ENCODE measurements at regions not wholly inside any gene's neighbourhood (a gene's known extent, or its start where the extent isn't known, plus 50 kb on each side); places are given as distances from the start of the nearest gene placed in this dataset.

GRCh38 chr18:6595666-6596065, 133.8 kb upstream of the ARHGAP28 start:
- Histone ChIP-seq H3K27me3 (ENCODE audit: insufficient read depth, low read depth, low read length) (no peaks in the 10 kb centered on the region), H3K27ac (ENCODE audit: low read length) (no peak overlapping the region), H3K79me2 (replicated peaks; ENCODE audit: insufficient read depth, low read length) (no peaks in the 10 kb centered on the region), H3K9me3 (ENCODE audit: low read length) (no peaks in the 10 kb centered on the region), H3K36me3 (ENCODE audit: insufficient read depth, low read length) (no peaks in the 10 kb centered on the region), H3K9ac (ENCODE audit: low read length) (no peak overlapping the region), H2AFZ (ENCODE audit: low read depth, low read length) (no peak overlapping the region), H3F3A (ENCODE audit: insufficient read depth, low read length, poor library complexity, severe bottlenecking) (no peaks in the 10 kb centered on the region), H4K20me1 (ENCODE audit: insufficient read depth) (no peaks in the 10 kb centered on the region), H3K9me2 (ENCODE audit: insufficient read depth, low read length) (no peaks in the 10 kb centered on the region), H3K4me3 (ENCODE audit: low read length) (no peak overlapping the region), H3K4me2 (ENCODE audit: low read length) (no peak overlapping the region)
- TF ChIP-seq SMC3 (conservative IDR thresholded peaks at IDR 0.05; ENCODE audit: poor library complexity): no peak
- no peak for TF ChIP-seq EZH2 (IDR thresholded peaks at IDR 0.05; ENCODE audit: borderline replicate concordance, insufficient read depth, low read length, poor library complexity, severe bottlenecking)
- TF ChIP-seq CTCF (IDR thresholded peaks at IDR 0.05; ENCODE audit: poor library complexity, severe bottlenecking): no peak

DNA sequence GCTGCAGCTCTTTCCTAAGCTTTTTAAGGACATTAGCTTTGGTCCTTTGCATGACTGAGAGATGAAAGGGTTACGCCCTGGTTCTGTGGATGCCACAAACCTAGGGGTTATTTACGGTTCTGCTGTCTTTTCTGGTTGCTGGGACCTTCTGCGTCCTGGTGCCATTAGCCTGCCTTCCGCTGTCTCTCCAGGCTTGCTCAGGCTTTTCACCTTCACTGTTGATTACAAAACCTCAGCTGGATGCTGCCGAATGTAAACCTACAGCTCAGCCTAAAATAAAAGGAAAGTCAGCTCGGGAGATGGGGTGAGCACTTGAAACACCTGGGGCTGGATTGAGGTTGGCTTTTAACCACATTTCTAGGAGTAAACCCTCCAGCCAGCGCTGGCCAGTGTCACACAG, 130.9 kb upstream of the ARHGAP28 start:
- H3K4me2 ChIP-seq (ENCODE audit: low read length): no peak overlapping the region
- no peaks in the 10 kb centered on the region for H3K9me2 ChIP-seq (ENCODE audit: insufficient read depth, low read length)
- H3K9ac ChIP-seq (ENCODE audit: low read length): no peak overlapping the region
- no peak overlapping the region for H3K27ac ChIP-seq (ENCODE audit: low read length)
- H3F3A ChIP-seq (ENCODE audit: insufficient read depth, low read length, poor library complexity, severe bottlenecking): no peaks in the 10 kb centered on the region
- no peaks in the 10 kb centered on the region for H4K20me1 ChIP-seq (ENCODE audit: insufficient read depth)
- H3K27me3 ChIP-seq (ENCODE audit: insufficient read depth, low read depth, low read length): no peaks in the 10 kb centered on the region
- H3K36me3 ChIP-seq (ENCODE audit: insufficient read depth, low read length): no peaks in the 10 kb centered on the region
- TF ChIP-seq, protein P1, sequence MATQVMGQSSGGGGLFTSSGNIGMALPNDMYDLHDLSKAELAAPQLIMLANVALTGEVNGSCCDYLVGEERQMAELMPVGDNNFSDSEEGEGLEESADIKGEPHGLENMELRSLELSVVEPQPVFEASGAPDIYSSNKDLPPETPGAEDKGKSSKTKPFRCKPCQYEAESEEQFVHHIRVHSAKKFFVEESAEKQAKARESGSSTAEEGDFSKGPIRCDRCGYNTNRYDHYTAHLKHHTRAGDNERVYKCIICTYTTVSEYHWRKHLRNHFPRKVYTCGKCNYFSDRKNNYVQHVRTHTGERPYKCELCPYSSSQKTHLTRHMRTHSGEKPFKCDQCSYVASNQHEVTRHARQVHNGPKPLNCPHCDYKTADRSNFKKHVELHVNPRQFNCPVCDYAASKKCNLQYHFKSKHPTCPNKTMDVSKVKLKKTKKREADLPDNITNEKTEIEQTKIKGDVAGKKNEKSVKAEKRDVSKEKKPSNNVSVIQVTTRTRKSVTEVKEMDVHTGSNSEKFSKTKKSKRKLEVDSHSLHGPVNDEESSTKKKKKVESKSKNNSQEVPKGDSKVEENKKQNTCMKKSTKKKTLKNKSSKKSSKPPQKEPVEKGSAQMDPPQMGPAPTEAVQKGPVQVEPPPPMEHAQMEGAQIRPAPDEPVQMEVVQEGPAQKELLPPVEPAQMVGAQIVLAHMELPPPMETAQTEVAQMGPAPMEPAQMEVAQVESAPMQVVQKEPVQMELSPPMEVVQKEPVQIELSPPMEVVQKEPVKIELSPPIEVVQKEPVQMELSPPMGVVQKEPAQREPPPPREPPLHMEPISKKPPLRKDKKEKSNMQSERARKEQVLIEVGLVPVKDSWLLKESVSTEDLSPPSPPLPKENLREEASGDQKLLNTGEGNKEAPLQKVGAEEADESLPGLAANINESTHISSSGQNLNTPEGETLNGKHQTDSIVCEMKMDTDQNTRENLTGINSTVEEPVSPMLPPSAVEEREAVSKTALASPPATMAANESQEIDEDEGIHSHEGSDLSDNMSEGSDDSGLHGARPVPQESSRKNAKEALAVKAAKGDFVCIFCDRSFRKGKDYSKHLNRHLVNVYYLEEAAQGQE (IDR thresholded peaks at IDR 0.05; ENCODE audit: borderline replicate concordance): no peak
- TF ChIP-seq CTCF (IDR thresholded peaks at IDR 0.05; ENCODE audit: poor library complexity, severe bottlenecking): no peak
- H2AFZ ChIP-seq (ENCODE audit: low read depth, low read length): no peak overlapping the region
- no peaks in the 10 kb centered on the region for H3K9me3 ChIP-seq (ENCODE audit: low read length)
- H3K4me3 ChIP-seq (ENCODE audit: low read length): no peak overlapping the region
- H3K79me2 ChIP-seq (replicated peaks; ENCODE audit: insufficient read depth, low read length): no peaks in the 10 kb centered on the region

- no peaks in the 10 kb centered on the region for H3K36me3 ChIP-seq (ENCODE audit: insufficient read depth, low read length)
- no peak overlapping the region for H2AFZ ChIP-seq (ENCODE audit: low read depth, low read length)
- H3K9ac ChIP-seq (ENCODE audit: low read length): no peak overlapping the region
- H3K27ac ChIP-seq (ENCODE audit: low read length): no peak overlapping the region
- H3K4me3 ChIP-seq (ENCODE audit: low read length): no peak overlapping the region
- H3K79me2 ChIP-seq (replicated peaks; ENCODE audit: insufficient read depth, low read length): no peaks in the 10 kb centered on the region
- H4K20me1 ChIP-seq (ENCODE audit: insufficient read depth): no peaks in the 10 kb centered on the region
- H3K9me3 ChIP-seq (ENCODE audit: low read length): no peaks in the 10 kb centered on the region
- no peaks in the 10 kb centered on the region for H3K9me2 ChIP-seq (ENCODE audit: insufficient read depth, low read length)
- H3K4me2 ChIP-seq (ENCODE audit: low read length): no peak overlapping the region
- H3K27me3 ChIP-seq (ENCODE audit: insufficient read depth, low read depth, low read length): no peaks in the 10 kb centered on the region
- H3F3A ChIP-seq (ENCODE audit: insufficient read depth, low read length, poor library complexity, severe bottlenecking): no peaks in the 10 kb centered on the region
- TF ChIP-seq MXI1 (conservative IDR thresholded peaks at IDR 0.05; ENCODE audit: poor library complexity, severe bottlenecking) (no peak), CTCF (IDR thresholded peaks at IDR 0.05; ENCODE audit: poor library complexity, severe bottlenecking) (no peak), TAF1 (IDR thresholded peaks at IDR 0.05; ENCODE audit: low read depth) (no peak), POLR2AphosphoS5 (IDR thresholded peaks at IDR 0.05) (no peak), SMC3 (conservative IDR thresholded peaks at IDR 0.05; ENCODE audit: poor library complexity) (no peak), EP300 (conservative IDR thresholded peaks at IDR 0.05; ENCODE audit: poor library complexity, severe bottlenecking) (no peak)
- TF ChIP-seq, protein P1 (IDR thresholded peaks at IDR 0.05; ENCODE audit: borderline replicate concordance): no peak
Measured at GRCh38 chr18:6600667-6601167, 128.8 kb upstream of the ARHGAP28 start.

Data from neural cell (in vitro differentiated cells).